Left lung (tissue), 4 donors: ENCODE measurements at regions not wholly inside any gene's neighbourhood (a gene's known extent, or its start where the extent isn't known, plus 50 kb on each side); places are given as distances from the start of the nearest gene placed in this dataset.
"Not testable (repeated sequence)": the region's sequence is repeated elsewhere in the genome, so short reads cannot be mapped to it uniquely, and the experiment has no call there.

Experiments
- ATAC-seq: fragments of 200-7000 bp; cut with Tn5 transposase; one replicate; pipeline ENCODE4 v1.9.1; 2020; ENCODE audit warnings: moderate library complexity
- DNase-seq, 4 donors: peaks; one replicate each; pipeline ENCODE4 v3.0.0-alpha.2; 2013 to 2020
- H3K27ac ChIP-seq, 2 donors: fragments of 200-600 bp; sonication (generic) in 1 of 2; one replicate each; pipeline versions ENCODE4 v1.5.0 to v1.8.0; 2020 to 2021
- H3K27me3 ChIP-seq, 2 donors: fragments of 200-600 bp; sonication (generic) in 1 of 2; one replicate each; pipeline versions ENCODE4 v1.5.0 to v1.8.0; 2020 to 2021
- H3K36me3 ChIP-seq, 2 donors: fragments of 200-600 bp; sonication (generic) in 1 of 2; one replicate each; pipeline versions ENCODE4 v1.5.0 to v1.8.0; 2020 to 2021
- H3K4me1 ChIP-seq, 2 donors: fragments of 200-600 bp; one replicate each; pipeline ENCODE4 v1.8.0; 2021
- H3K4me3 ChIP-seq, 2 donors: fragments of 200-600 bp; sonication (generic) in 1 of 2; one replicate each; pipeline versions ENCODE4 v1.5.0 to v1.8.0; 2020 to 2021; ENCODE audit warnings: mild to moderate bottlenecking in 1 of 2
- H3K9me3 ChIP-seq, 2 donors: fragments of 200-600 bp; sonication (generic) in 1 of 2; one replicate each; pipeline versions ENCODE4 v1.5.0 to v1.8.0; 2020 to 2021
- intact Hi-C, 2 donors: fragments of 100-400 bp; cut with DNase I; formaldehyde crosslinking; loops; one replicate each; pipeline versions ENCODE4 v1.11.2 to v1.14.2; 2022
- TF ChIP-seq, protein P1 (sequence below), 2 donors: fragments of 200-600 bp; sonication (generic) in 1 of 2; IDR thresholded peaks; one replicate each; pipeline versions ENCODE4 v1.5.0 to v1.8.0; 2021; ENCODE audit warnings: antibody characterized with exemption in 2 of 2
- donor health status: DM: no; HTN: yes; CAD: no.
- donor health status: DM: no; HTN: no; CAD: no.

DNA sequence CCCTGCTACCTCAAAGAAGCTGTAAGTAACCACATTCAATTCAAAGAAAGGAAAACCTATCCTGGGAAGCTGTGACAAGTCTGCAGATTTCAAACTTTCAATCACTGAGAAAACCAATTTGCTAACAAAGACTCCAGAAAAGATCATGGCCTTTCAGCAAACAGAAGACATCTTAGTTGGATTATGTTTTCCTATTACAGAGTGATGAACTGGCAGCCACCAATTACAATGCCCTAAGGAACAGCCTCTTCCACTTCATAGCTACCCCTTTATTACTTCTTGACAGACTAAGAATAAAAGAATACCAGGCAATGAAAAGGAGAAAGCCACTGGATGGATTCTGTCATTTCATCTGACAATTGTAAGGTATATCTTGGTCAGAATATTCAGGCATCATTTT, 128.2 kb upstream of the RASEF start:
- H3K9me3 ChIP-seq, result no peaks in the 10 kb centered on the region
- H3K4me1 ChIP-seq, result no peaks in the 10 kb centered on the region
- intact Hi-C loops, result no loop called here
- no peak overlapping the region for H3K4me3 ChIP-seq
- ATAC-seq, result no peak
- peaks cover 0 to 8% of the 10 kb centered on the region in 2 donors for H3K27me3 ChIP-seq
- H3K36me3 ChIP-seq, result no peaks in the 10 kb centered on the region
- H3K27ac ChIP-seq, result no peak overlapping the region
- no peak for DNase-seq
- TF ChIP-seq, protein P1, sequence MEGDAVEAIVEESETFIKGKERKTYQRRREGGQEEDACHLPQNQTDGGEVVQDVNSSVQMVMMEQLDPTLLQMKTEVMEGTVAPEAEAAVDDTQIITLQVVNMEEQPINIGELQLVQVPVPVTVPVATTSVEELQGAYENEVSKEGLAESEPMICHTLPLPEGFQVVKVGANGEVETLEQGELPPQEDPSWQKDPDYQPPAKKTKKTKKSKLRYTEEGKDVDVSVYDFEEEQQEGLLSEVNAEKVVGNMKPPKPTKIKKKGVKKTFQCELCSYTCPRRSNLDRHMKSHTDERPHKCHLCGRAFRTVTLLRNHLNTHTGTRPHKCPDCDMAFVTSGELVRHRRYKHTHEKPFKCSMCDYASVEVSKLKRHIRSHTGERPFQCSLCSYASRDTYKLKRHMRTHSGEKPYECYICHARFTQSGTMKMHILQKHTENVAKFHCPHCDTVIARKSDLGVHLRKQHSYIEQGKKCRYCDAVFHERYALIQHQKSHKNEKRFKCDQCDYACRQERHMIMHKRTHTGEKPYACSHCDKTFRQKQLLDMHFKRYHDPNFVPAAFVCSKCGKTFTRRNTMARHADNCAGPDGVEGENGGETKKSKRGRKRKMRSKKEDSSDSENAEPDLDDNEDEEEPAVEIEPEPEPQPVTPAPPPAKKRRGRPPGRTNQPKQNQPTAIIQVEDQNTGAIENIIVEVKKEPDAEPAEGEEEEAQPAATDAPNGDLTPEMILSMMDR (IDR thresholded peaks at IDR 0.05), result no peak

DNA sequence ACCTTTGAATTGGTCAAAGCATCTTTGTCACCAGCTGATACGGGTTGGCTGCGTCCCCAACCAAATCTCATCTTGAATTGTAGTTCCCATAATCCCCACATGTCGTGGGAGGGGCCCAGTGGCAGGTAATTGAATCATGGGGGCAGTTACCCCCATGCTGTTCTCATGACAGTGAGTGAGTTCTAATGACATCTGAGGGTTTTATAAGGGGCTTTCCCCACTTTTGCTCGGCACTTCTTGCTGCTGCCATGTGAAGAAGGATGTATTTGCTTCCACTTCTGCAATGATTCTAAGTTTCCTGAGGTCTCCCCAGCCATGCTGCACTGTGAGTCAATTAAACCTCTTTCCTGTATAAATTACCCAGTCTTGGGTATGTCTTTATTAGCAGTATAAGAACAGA, 126.1 kb upstream of the RASEF start:
- H3K9me3 ChIP-seq, H3K36me3 ChIP-seq, H3K4me1 ChIP-seq, H3K27me3 ChIP-seq, H3K4me3 ChIP-seq, ATAC-seq, intact Hi-C loops, DNase-seq, H3K27ac ChIP-seq: not testable (repeated sequence)

DNA sequence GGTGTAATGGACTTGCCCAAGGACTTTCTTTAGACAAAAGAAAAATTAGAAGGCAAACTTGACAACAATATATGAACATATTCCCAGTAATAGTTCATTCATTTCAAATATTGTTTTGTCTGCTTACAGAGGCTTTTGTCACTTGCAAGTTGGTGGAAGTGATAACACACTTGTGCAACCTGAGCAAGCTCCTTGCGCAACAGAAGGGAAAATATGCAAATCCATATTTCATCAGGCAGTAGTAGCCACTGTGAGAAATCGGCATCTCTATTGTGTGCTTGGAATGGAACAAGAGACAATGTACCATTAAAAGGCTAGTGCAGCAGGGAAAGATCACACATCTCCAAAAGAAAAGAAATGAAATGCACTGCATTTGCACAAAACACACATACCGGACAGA, 125.3 kb upstream of the RASEF start:
- H3K36me3 ChIP-seq, result no peaks in the 10 kb centered on the region
- H3K27me3 ChIP-seq, result peaks cover 0 to 7% of the 10 kb centered on the region in 2 donors
- no peaks in the 10 kb centered on the region for H3K4me1 ChIP-seq
- intact Hi-C loops, result no loop called here
- no peaks in the 10 kb centered on the region for H3K9me3 ChIP-seq
- TF ChIP-seq, protein P1 (IDR thresholded peaks at IDR 0.05), result no peak
- no peak overlapping the region for H3K4me3 ChIP-seq
- no peak overlapping the region for H3K27ac ChIP-seq
- no peak for DNase-seq
- no peak for ATAC-seq

DNA sequence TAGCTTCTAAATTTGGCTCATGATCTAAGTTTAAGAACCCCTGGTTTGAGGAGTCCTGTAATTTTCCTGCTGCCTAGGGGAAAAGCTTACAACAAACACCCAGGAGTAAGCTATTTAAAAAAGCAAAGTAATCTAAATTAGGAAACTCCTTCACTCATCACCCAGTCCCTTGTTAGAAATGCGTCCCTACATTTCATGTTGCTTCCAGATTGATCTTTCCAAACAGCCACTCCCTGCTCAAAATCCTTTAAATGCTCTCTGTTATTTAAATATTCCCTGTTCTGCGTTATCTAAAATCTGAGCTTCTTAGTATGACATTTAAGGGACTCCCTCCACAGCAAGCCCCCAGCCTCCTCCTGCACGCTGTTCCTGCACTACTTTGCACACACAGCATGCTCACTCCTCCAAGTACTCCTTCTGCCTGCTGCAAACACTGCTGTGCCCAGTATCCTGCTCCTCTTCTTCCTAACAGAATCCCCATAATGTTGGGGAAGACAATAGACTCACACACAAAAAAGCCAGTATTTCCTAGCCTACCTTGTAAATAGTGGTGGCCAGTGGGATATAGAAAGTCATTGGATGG, 123.3 kb upstream of the RASEF start:
- no peak overlapping the region for H3K4me3 ChIP-seq
- DNase-seq (peak in 1 of 4 donors; percentile 6), ATAC-seq (no peak)
- no peak overlapping the region for H3K27ac ChIP-seq
- H3K27me3 ChIP-seq, result peaks cover 0 to 7% of the 10 kb centered on the region in 2 donors
- no peaks in the 10 kb centered on the region for H3K36me3 ChIP-seq
- no peaks in the 10 kb centered on the region for H3K4me1 ChIP-seq
- TF ChIP-seq, protein P1 (IDR thresholded peaks at IDR 0.05), result no peak
- intact Hi-C loops, result no loop called here
- H3K9me3 ChIP-seq, result no peaks in the 10 kb centered on the region

DNA sequence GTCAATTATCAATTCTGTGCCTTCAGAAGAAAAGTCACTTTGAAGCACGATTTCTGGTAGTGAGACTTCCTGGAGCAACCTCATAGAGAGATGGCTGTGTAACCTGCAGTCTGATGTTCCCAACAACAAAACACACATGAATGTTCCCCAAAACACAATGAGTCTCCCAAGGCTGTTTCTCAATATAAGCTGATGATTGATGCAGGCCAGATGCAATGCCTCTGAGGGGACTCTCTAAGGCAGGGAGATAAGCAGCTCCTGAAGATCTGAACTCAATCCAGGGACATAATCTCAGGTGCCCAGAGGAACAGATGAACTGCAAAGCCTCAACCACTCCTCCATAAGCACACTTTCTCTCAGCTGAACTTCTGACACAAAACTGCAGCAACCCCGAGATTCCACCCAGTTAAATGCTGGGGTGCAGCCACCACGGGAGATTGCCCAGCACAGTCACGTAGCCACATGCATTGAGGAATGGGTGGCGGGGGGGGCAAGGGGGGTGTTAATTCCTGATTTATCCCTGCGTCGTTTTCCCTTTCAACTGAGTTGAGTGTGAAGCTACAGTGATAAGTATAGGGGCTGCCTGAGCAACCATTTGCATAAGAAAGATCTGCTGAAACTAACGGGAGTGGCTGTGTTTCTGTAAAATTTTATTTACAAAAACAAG, 122.7 kb upstream of the RASEF start:
- TF ChIP-seq, protein P1 (IDR thresholded peaks at IDR 0.05), result no peak
- Histone ChIP-seq H3K27ac (no peak overlapping the region), H3K4me3 (no peak overlapping the region), H3K36me3 (no peaks in the 10 kb centered on the region), H3K9me3 (no peaks in the 10 kb centered on the region), H3K27me3 (peaks cover 0 to 7% of the 10 kb centered on the region in 2 donors), H3K4me1 (no peaks in the 10 kb centered on the region)
- intact Hi-C loops, result no loop called here
- no peak for DNase-seq
- ATAC-seq, result no peak

DNA sequence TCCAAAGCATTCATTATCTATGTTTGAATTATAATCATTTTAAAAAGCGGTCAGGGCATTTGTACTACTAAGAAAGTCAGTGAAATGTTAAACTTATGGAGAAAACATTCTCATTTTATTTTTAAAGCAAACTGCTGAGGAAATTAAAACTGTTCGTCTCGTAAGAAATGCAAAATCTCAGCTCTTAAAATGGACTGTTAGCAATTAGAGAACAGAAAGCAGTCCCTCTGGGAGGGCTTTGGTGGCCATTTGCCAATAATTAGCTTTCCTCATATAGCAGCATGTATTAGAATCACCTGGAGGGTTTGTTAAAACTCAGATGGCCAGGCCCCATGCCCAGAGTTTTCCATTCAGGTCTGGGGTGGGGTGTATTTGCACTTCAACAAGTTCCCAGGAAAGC, 120.7 kb upstream of the RASEF start:
- Histone ChIP-seq H3K4me1 (no peaks in the 10 kb centered on the region), H3K27ac (no peak overlapping the region), H3K27me3 (peaks cover 0 to 7% of the 10 kb centered on the region in 2 donors), H3K36me3 (no peaks in the 10 kb centered on the region), H3K4me3 (no peak overlapping the region), H3K9me3 (no peaks in the 10 kb centered on the region)
- TF ChIP-seq, protein P1 (IDR thresholded peaks at IDR 0.05), result no peak
- DNase-seq (no peak), ATAC-seq (no peak)
- intact Hi-C loops, result no loop called here
